ENCODE measurements at regions not wholly inside any gene's neighbourhood (a gene's known extent, or its start where the extent isn't known, plus 50 kb on each side); places are given as distances from the start of the nearest gene placed in this dataset.

DNA sequence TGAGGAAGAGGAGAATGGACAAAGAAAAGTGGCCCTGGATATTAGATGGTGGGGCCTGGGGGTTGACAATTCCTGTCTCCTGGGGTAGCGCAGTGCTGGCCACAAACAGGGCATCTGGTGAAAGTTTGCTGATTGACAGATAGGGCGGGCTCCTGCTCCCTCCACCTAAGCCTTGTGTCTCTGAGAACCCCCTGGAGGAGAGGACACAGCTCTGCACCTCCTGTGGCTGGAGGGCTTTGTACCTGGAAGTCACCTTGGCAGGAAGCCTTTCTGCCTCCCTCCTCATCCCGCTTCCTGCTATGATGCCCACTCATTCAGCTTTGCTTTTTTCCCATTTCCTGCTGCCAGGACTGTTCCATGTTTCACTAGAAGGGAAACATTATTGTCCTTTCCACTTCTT is 72.4 kb downstream of the RHOB start:
- TF ChIP-seq, protein P1, sequence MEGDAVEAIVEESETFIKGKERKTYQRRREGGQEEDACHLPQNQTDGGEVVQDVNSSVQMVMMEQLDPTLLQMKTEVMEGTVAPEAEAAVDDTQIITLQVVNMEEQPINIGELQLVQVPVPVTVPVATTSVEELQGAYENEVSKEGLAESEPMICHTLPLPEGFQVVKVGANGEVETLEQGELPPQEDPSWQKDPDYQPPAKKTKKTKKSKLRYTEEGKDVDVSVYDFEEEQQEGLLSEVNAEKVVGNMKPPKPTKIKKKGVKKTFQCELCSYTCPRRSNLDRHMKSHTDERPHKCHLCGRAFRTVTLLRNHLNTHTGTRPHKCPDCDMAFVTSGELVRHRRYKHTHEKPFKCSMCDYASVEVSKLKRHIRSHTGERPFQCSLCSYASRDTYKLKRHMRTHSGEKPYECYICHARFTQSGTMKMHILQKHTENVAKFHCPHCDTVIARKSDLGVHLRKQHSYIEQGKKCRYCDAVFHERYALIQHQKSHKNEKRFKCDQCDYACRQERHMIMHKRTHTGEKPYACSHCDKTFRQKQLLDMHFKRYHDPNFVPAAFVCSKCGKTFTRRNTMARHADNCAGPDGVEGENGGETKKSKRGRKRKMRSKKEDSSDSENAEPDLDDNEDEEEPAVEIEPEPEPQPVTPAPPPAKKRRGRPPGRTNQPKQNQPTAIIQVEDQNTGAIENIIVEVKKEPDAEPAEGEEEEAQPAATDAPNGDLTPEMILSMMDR (IDR thresholded peaks at IDR 0.05) = no peak
- TF ChIP-seq POLR2A (IDR thresholded peaks at IDR 0.05) = no peak

Measured in thyroid gland (tissue), 4 donors.